ENCODE measurements at regions not wholly inside any gene's neighbourhood (a gene's known extent, or its start where the extent isn't known, plus 50 kb on each side); places are given as distances from the start of the nearest gene placed in this dataset.

GRCh38 chr7:86320341-86320740, 323.4 kb upstream of the GRM3 start:
- ATAC-seq (ENCODE audit: low FRiP score): no peak
- no peak for TF ChIP-seq CTCF (IDR thresholded peaks at IDR 0.05)
- no peak for DNase-seq (ENCODE audit: low spot score)

GRCh38 chr7:86313842-86314241, 329.9 kb upstream of the GRM3 start:
- ATAC-seq (ENCODE audit: low FRiP score) (no peak), DNase-seq (ENCODE audit: low spot score) (no peak)
- TF ChIP-seq CTCF (IDR thresholded peaks at IDR 0.05): no peak

GRCh38 chr7:86301301-86301700, 342.4 kb upstream of the GRM3 start:
- DNase-seq (ENCODE audit: low spot score) (no peak), ATAC-seq (ENCODE audit: low FRiP score) (no peak)
- no peak for TF ChIP-seq CTCF (IDR thresholded peaks at IDR 0.05)

GRCh38 chr7:86295526-86295925, 348.2 kb upstream of the GRM3 start:
- TF ChIP-seq CTCF (IDR thresholded peaks at IDR 0.05): no peak
- DNase-seq (ENCODE audit: low spot score): no peak

GRCh38 chr7:86282014-86282682, 361.6 kb upstream of the GRM3 start:
- ATAC-seq (ENCODE audit: low FRiP score) (no peak), DNase-seq (ENCODE audit: low spot score) (no peak)
- no peak for TF ChIP-seq CTCF (IDR thresholded peaks at IDR 0.05)

More at GRCh38 chr7:86295526-86295925, 348.2 kb upstream of the GRM3 start:
- ATAC-seq (ENCODE audit: low FRiP score): no peak

- DNase-seq (ENCODE audit: low spot score): no peak
- no peak for TF ChIP-seq CTCF (IDR thresholded peaks at IDR 0.05)
- no peak for ATAC-seq (ENCODE audit: low FRiP score)
Measured at GRCh38 chr7:86280150-86280549, 363.6 kb upstream of the GRM3 start.

GRCh38 chr7:86262781-86263180, 380.9 kb upstream of the GRM3 start:
- ATAC-seq (ENCODE audit: low FRiP score) (no peak), DNase-seq (ENCODE audit: low spot score) (no peak)
- TF ChIP-seq CTCF (IDR thresholded peaks at IDR 0.05): no peak
